Fibroblast of skin of left quadriceps (primary cell): ENCODE measurements at regions not wholly inside any gene's neighbourhood (a gene's known extent, or its start where the extent isn't known, plus 50 kb on each side); places are given as distances from the start of the nearest gene placed in this dataset.

Experiments
- DNase-seq, 2 experiments: peaks; one replicate each; pipeline ENCODE4 v3.0.0-alpha.2; 2013; ENCODE audit warnings: low read depth in 2 of 2

- DNase-seq: no peak
Measured at GRCh38 chr3:10762611-10763247, 53.3 kb upstream of the SLC6A11 start.

GRCh38 chr3:10763248-10763620 is 52.8 kb upstream of the SLC6A11 start:
- DNase-seq: no peak

GRCh38 chr3:10763817-10764258 is 52.2 kb upstream of the SLC6A11 start:
- no peak for DNase-seq

- DNase-seq: no peak
Measured at GRCh38 chr3:10764259-10765051, 51.6 kb upstream of the SLC6A11 start.

- no peak for DNase-seq
Measured at GRCh38 chr3:10766049-10766705, 49.9 kb upstream of the SLC6A11 start.
